CD14-positive monocyte (primary cell): ENCODE measurements at regions not wholly inside any gene's neighbourhood (a gene's known extent, or its start where the extent isn't known, plus 50 kb on each side); places are given as distances from the start of the nearest gene placed in this dataset.
"Not testable (repeated sequence)": the region's sequence is repeated elsewhere in the genome, so short reads cannot be mapped to it uniquely, and the experiment has no call there.

ENCODE experiments used
- DNase-seq, 3 donors: peaks; one replicate each; pipeline ENCODE4 v3.0.0-alpha.2; 2011 to 2022
- H2AFZ ChIP-seq: 2 replicates; pipeline ENCODE4 v1.6.0; 2012; ENCODE audit warnings: mild to moderate bottlenecking, low read depth, low read length, inconsistent platforms; ENCODE audit not compliant: insufficient read depth, poor library complexity, severe bottlenecking
- H3K27ac ChIP-seq, 2 donors: 1 replicate in 1 of 2; 2 replicates in 1 of 2; pipeline ENCODE4 v1.5.1; 2012 to 2013; ENCODE audit warnings: low read length in 2 of 2, control low read depth in 1 of 2, inconsistent platforms in 1 of 2, low read depth in 1 of 2, mild to moderate bottlenecking in 1 of 2
- H3K27me3 ChIP-seq, 2 donors: one replicate each; pipeline versions ENCODE4 v1.6.0 to v1.6.1; 2011 to 2013; ENCODE audit warnings: low read length in 2 of 2; ENCODE audit not compliant: control insufficient read depth in 2 of 2, insufficient read depth in 2 of 2
- H3K36me3 ChIP-seq, 2 donors: replicated peaks in 1 of 2; 1 replicate in 1 of 2; 2 replicates in 1 of 2; pipeline versions ENCODE4 v1.5.1 to v1.6.1; 2012 to 2013; ENCODE audit warnings: low read length in 2 of 2, control low read depth in 1 of 2, inconsistent platforms in 1 of 2, mild to moderate bottlenecking in 1 of 2; ENCODE audit not compliant: insufficient read depth in 2 of 2, control insufficient read depth in 1 of 2
- H3K4me1 ChIP-seq, 2 donors: 1 replicate in 1 of 2; 2 replicates in 1 of 2; pipeline versions ENCODE4 v1.5.1 to v1.6.1; 2012 to 2013; ENCODE audit warnings: low read length in 2 of 2, control low read depth in 1 of 2, inconsistent platforms in 1 of 2, mild to moderate bottlenecking in 1 of 2, moderate library complexity in 1 of 2; ENCODE audit not compliant: insufficient read depth in 2 of 2, control insufficient read depth in 1 of 2
- H3K4me2 ChIP-seq: replicated peaks from 2 replicates; pipeline ENCODE3; 2012; ENCODE audit warnings: low read length, moderate library complexity, mild to moderate bottlenecking; ENCODE audit not compliant: poor library complexity, severe bottlenecking; ENCODE audit errors: extremely low read depth
- H3K4me3 ChIP-seq, 3 experiments: fragments of 200-600 bp in 1 of 3; sonication (generic) in 1 of 3; replicated peaks in 1 of 3; 1 replicate in 2 of 3; 2 replicates in 1 of 3; pipeline ENCODE4 v1.5.1; 2011 to 2013; ENCODE audit warnings: low read length in 3 of 3, mild to moderate bottlenecking in 3 of 3, control low read depth in 2 of 3, low read depth in 2 of 3, inconsistent platforms in 1 of 3, moderate library complexity in 1 of 3
- H3K79me2 ChIP-seq: 2 replicates; pipeline ENCODE4 v1.6.0; 2012; ENCODE audit warnings: mild to moderate bottlenecking, control low read depth, inconsistent platforms, low read length, moderate library complexity; ENCODE audit not compliant: insufficient read depth
- H3K9ac ChIP-seq: 2 replicates; pipeline ENCODE4 v1.6.0; 2017; ENCODE audit warnings: low read length, mild to moderate bottlenecking; ENCODE audit not compliant: insufficient read depth, poor library complexity, severe bottlenecking
- H3K9me3 ChIP-seq, 2 donors: replicated peaks in 1 of 2; 1 replicate in 1 of 2; 2 replicates in 1 of 2; pipeline versions ENCODE4 v1.5.1 to v1.6.1; 2012 to 2013; ENCODE audit warnings: low read length in 2 of 2, control low read depth in 1 of 2; ENCODE audit not compliant: control insufficient read depth in 1 of 2, insufficient read depth in 1 of 2
- H4K20me1 ChIP-seq: 2 replicates; pipeline ENCODE4 v1.6.0; 2012; ENCODE audit warnings: mild to moderate bottlenecking, low read length, control low read depth, moderate library complexity; ENCODE audit not compliant: insufficient read depth
- H3K27ac Mint-ChIP-seq, 7 donors: one replicate each; pipeline ENCODE4 v1.8.0; 2020; ENCODE audit warnings: mild to moderate bottlenecking in 7 of 7, mixed read lengths in 7 of 7, moderate library complexity in 6 of 7, inconsistent platforms in 2 of 7
- H3K27me3 Mint-ChIP-seq, 3 donors: one replicate each; pipeline ENCODE4 v1.8.0; 2021 to 2022; ENCODE audit warnings: low read depth in 3 of 3, mild to moderate bottlenecking in 3 of 3, mixed read lengths in 3 of 3, moderate library complexity in 3 of 3, inconsistent platforms in 1 of 3
- H3K36me3 Mint-ChIP-seq, 2 donors: one replicate each; pipeline ENCODE4 v1.8.0; 2020; ENCODE audit warnings: mixed read lengths in 2 of 2, inconsistent platforms in 1 of 2, mild to moderate bottlenecking in 1 of 2
- H3K4me1 Mint-ChIP-seq: one replicate; pipeline ENCODE4 v1.8.0; 2020; ENCODE audit warnings: mild to moderate bottlenecking, mixed read lengths
- H3K4me3 Mint-ChIP-seq, 2 donors: one replicate each; pipeline ENCODE4 v1.8.0; 2020; ENCODE audit warnings: mild to moderate bottlenecking in 2 of 2, mixed read lengths in 2 of 2, moderate library complexity in 1 of 2
- H3K9me3 Mint-ChIP-seq, 7 donors: one replicate each; pipeline ENCODE4 v1.8.0; 2020 to 2022; ENCODE audit warnings: mixed read lengths in 7 of 7, mild to moderate bottlenecking in 6 of 7, moderate library complexity in 6 of 7, inconsistent platforms in 2 of 7
- WGBS: methylation state at CpG from one replicate; pipeline ENCODE4 v1.1.5; 2013; ENCODE audit warnings: missing lambda C conversion rate; ENCODE audit not compliant: insufficient coverage; 5-methylcytosine and 5-hydroxymethylcytosine counted together
- intact Hi-C, 2 donors: fragments of 100-400 bp; cut with micrococcal nuclease; formaldehyde crosslinking; loops; one replicate each; pipeline versions ENCODE4 v1.15.0 to v1.15.1; 2023

GRCh38 chr2:87498169-87498853, 249.6 kb upstream of the PLGLB2 start:
- H3K27ac Mint-ChIP-seq, result peak overlapping the region in 2 of 7 donors; percentile 69 to 76
- peak overlapping the region in 1 of 3 experiments; percentile 32 for H3K4me3 ChIP-seq
- H3K9me3 Mint-ChIP-seq, H2AFZ ChIP-seq, H3K9ac ChIP-seq, H3K9me3 ChIP-seq, H4K20me1 ChIP-seq, H3K36me3 ChIP-seq, H3K27me3 ChIP-seq, H3K4me2 ChIP-seq, DNase-seq, H3K27ac ChIP-seq, H3K4me1 ChIP-seq, H3K27me3 Mint-ChIP-seq, H3K79me2 ChIP-seq, intact Hi-C loops, H3K36me3 Mint-ChIP-seq: not testable (repeated sequence)
- whole genome bisulfite sequencing, result no CpG with 5 or more reads among the region's 12 CpGs
- H3K4me1 Mint-ChIP-seq, result peaks cover 14% of the 10 kb centered on the region
- peak overlapping the region; percentile 11 to 54 for H3K4me3 Mint-ChIP-seq

- H3K4me3 Mint-ChIP-seq, H4K20me1 ChIP-seq, H3K9ac ChIP-seq, H3K4me1 ChIP-seq, H2AFZ ChIP-seq, H3K27me3 ChIP-seq, DNase-seq, H3K4me2 ChIP-seq, intact Hi-C loops, H3K36me3 ChIP-seq, H3K36me3 Mint-ChIP-seq, H3K27ac ChIP-seq, H3K27ac Mint-ChIP-seq, H3K27me3 Mint-ChIP-seq, H3K9me3 Mint-ChIP-seq, H3K79me2 ChIP-seq, H3K9me3 ChIP-seq: not testable (repeated sequence)
- WGBS, result no CpG with 5 or more reads among the region's 7 CpGs
- H3K4me1 Mint-ChIP-seq, result peaks cover 12% of the 10 kb centered on the region
- peak overlapping the region in 1 of 3 experiments; percentile 32 for H3K4me3 ChIP-seq
These were observed 249.0 kb upstream of the PLGLB2 start for GRCh38 chr2:87498854-87499238.

GRCh38 chr2:87499860-87500259, 248.0 kb upstream of the PLGLB2 start:
- H3K4me3 ChIP-seq, DNase-seq, H3K4me3 Mint-ChIP-seq, H3K36me3 ChIP-seq, H3K27me3 ChIP-seq, H3K4me1 ChIP-seq, H3K4me2 ChIP-seq, H2AFZ ChIP-seq, H4K20me1 ChIP-seq, H3K27me3 Mint-ChIP-seq, H3K36me3 Mint-ChIP-seq, H3K27ac ChIP-seq, H3K79me2 ChIP-seq, intact Hi-C loops, H3K9me3 Mint-ChIP-seq, H3K9me3 ChIP-seq, H3K9ac ChIP-seq, H3K4me1 Mint-ChIP-seq: not testable (repeated sequence)
- no CpG with 5 or more reads among the region's 6 CpGs for WGBS
- peak overlapping the region in 1 of 7 donors; percentile 32 for H3K27ac Mint-ChIP-seq

- H2AFZ ChIP-seq, H3K79me2 ChIP-seq, H3K27me3 ChIP-seq, H3K9me3 ChIP-seq, H3K4me3 Mint-ChIP-seq, H3K9ac ChIP-seq, H3K36me3 Mint-ChIP-seq, H3K27me3 Mint-ChIP-seq, intact Hi-C loops, H4K20me1 ChIP-seq, H3K4me1 Mint-ChIP-seq, DNase-seq, H3K36me3 ChIP-seq, H3K9me3 Mint-ChIP-seq, H3K4me2 ChIP-seq, H3K27ac ChIP-seq, H3K4me1 ChIP-seq, H3K4me3 ChIP-seq: not testable (repeated sequence)
- H3K27ac Mint-ChIP-seq, result peak overlapping the region in 1 of 7 donors; percentile 76
These were observed 247.5 kb upstream of the PLGLB2 start for GRCh38 chr2:87500421-87500820.
